ENCODE measurements at regions not wholly inside any gene's neighbourhood (a gene's known extent, or its start where the extent isn't known, plus 50 kb on each side); places are given as distances from the start of the nearest gene placed in this dataset.

- DNase-seq = no peak
Observed at GRCh38 chr12:68452078-68452715, 120.0 kb upstream of the MDM1 start.

- no peak for DNase-seq
Observed at GRCh38 chr12:68453278-68453677, 121.1 kb upstream of the MDM1 start.

GRCh38 chr12:68453876-68454275, 121.7 kb upstream of the MDM1 start:
- DNase-seq = no peak

GRCh38 chr12:68454892-68455291, 122.7 kb upstream of the MDM1 start:
- DNase-seq = no peak

- DNase-seq = no peak
Observed at GRCh38 chr12:68455691-68456345, 123.7 kb upstream of the MDM1 start.

- DNase-seq = no peak
Observed at GRCh38 chr12:68458866-68459265, 126.7 kb upstream of the MDM1 start.

- no peak for DNase-seq
Observed at GRCh38 chr12:68460236-68460635, 128.1 kb upstream of the MDM1 start.

GRCh38 chr12:68461645-68462044, 129.5 kb upstream of the MDM1 start:
- no peak for DNase-seq

- no peak for DNase-seq
Observed at GRCh38 chr12:68462803-68463202, 130.6 kb upstream of the MDM1 start.

GRCh38 chr12:68465227-68465626, 133.1 kb upstream of the MDM1 start:
- DNase-seq = no peak

GRCh38 chr12:68467514-68467913, 135.4 kb upstream of the MDM1 start:
- no peak for DNase-seq

- DNase-seq = no peak
Observed at GRCh38 chr12:68468036-68468435, 135.9 kb upstream of the MDM1 start.

- no peak for DNase-seq
Observed at GRCh38 chr12:68469113-68469512, 137.0 kb upstream of the MDM1 start.

- no peak for DNase-seq
Observed at GRCh38 chr12:68470664-68471328, 138.6 kb upstream of the MDM1 start.

- DNase-seq = no peak
Observed at GRCh38 chr12:68474467-68475204, 136.1 kb upstream of the RAP1B start.

GRCh38 chr12:68476794-68477193, 133.9 kb upstream of the RAP1B start:
- no peak for DNase-seq

GRCh38 chr12:68477261-68477772, 133.4 kb upstream of the RAP1B start:
- DNase-seq = no peak

- DNase-seq = no peak
Observed at GRCh38 chr12:68477906-68478305, 132.8 kb upstream of the RAP1B start.

- no peak for DNase-seq
Observed at GRCh38 chr12:68478516-68479260, 132.0 kb upstream of the RAP1B start.

- no peak for DNase-seq
Observed at GRCh38 chr12:68479261-68479895, 131.3 kb upstream of the RAP1B start.

GRCh38 chr12:68479896-68480291, 130.8 kb upstream of the RAP1B start:
- DNase-seq = no peak

GRCh38 chr12:68480526-68480925, 130.2 kb upstream of the RAP1B start:
- no peak for DNase-seq
